BJ (cell line): ENCODE measurements at regions not wholly inside any gene's neighbourhood (a gene's known extent, or its start where the extent isn't known, plus 50 kb on each side); places are given as distances from the start of the nearest gene placed in this dataset.

Experiments
- CTCF ChIA-PET: fragments of 350-600 bp; formaldehyde crosslinking; extraction: SDS; loops from one replicate; lab custom pipeline; 2021; ENCODE audit warnings: antibody characterized with exemption, inconsistent platforms; lab: Yijun Ruan, JAX
- POLR2A ChIA-PET: fragments of 300-600 bp; sonication (Branson Sonifier 250); formaldehyde crosslinking; extraction: SDS; loops from one replicate; lab custom pipeline; 2021; ENCODE audit warnings: antibody characterized with exemption; lab: Charles Lee
- DNase-seq: peaks from one replicate; pipeline ENCODE4 v3.0.0-alpha.2; 2011; ENCODE audit warnings: low read depth
- H3K27me3 ChIP-seq: 2 replicates; pipeline ENCODE4 v1.6.0; 2011; ENCODE audit warnings: low read length; ENCODE audit not compliant: control insufficient read depth, insufficient read depth
- H3K36me3 ChIP-seq: 2 replicates; pipeline ENCODE4 v1.5.1; 2011; ENCODE audit warnings: low read length; ENCODE audit not compliant: control insufficient read depth, insufficient read depth
- H3K4me3 ChIP-seq: 2 replicates; pipeline ENCODE4 v1.5.1; 2011; ENCODE audit warnings: low read depth, mild to moderate bottlenecking, control low read depth, low read length
- TF ChIP-seq, protein P1 (sequence below): IDR thresholded peaks from 2 replicates; pipeline ENCODE4 v1.5.1; 2011; ENCODE audit warnings: low read depth, mild to moderate bottlenecking, control low read depth, inconsistent platforms, low read length, moderate library complexity; ENCODE audit not compliant: insufficient read depth

DNA sequence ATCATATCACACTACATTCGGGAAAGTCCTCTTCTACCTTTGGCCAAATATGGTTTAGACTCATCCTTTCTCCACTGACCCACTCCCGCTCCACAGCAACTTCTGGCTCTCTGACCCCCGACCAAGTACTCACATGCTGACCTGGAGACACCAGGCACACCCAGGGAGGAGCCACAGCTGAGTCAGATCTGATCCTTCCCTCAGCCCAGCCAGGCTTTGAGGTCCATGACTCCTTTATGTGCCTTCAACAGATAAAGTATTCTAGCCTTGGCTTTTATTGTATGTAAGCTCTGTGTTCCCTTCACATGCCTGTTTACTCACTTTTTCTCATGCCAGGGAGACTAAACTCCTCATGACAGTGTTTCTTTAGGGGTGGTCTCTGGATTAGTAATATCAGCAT lies 166.9 kb upstream of the UMPS start:
- Histone ChIP-seq H3K27me3 (0 out of 2 replicates have a peak, but pooled peaks cover 1% of the 10 kb centered on the region), H3K4me3 (no peak overlapping the region), H3K36me3 (no peaks in the 10 kb centered on the region)
- no peak for DNase-seq
- CTCF ChIA-PET: interaction anchor here (0.6 to 10.4 kb wide), 6 partner anchors 117 to 1099 kb away, joined by 3 to 189 read pairs (median 4); no protein-coding TSS in a partner anchor
- TF ChIP-seq, protein P1, sequence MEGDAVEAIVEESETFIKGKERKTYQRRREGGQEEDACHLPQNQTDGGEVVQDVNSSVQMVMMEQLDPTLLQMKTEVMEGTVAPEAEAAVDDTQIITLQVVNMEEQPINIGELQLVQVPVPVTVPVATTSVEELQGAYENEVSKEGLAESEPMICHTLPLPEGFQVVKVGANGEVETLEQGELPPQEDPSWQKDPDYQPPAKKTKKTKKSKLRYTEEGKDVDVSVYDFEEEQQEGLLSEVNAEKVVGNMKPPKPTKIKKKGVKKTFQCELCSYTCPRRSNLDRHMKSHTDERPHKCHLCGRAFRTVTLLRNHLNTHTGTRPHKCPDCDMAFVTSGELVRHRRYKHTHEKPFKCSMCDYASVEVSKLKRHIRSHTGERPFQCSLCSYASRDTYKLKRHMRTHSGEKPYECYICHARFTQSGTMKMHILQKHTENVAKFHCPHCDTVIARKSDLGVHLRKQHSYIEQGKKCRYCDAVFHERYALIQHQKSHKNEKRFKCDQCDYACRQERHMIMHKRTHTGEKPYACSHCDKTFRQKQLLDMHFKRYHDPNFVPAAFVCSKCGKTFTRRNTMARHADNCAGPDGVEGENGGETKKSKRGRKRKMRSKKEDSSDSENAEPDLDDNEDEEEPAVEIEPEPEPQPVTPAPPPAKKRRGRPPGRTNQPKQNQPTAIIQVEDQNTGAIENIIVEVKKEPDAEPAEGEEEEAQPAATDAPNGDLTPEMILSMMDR: no peak
- POLR2A ChIA-PET: interaction anchor here (0.7 kb wide), 1 partner anchor 122 kb away, joined by 8 read pairs; no protein-coding TSS in a partner anchor

DNA sequence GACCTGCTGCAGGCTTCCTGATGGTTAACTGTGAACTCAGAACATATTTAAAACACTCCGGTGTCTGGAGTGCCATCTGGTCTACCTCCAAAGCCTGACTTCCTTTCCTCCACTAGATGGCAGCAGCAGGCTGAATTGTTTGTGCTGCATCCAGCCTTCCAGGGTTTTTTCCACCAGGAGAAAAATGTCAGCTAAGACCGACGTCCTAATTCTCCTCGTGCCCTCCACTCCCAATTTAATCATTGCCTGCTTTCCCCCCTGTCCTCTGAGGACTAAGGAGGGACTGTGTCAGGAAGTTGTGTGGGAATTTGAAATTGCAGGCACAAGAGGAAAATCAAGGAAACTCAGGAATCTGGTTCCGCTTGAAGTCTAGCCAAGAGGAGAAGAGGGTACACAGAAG lies 165.2 kb upstream of the UMPS start:
- ChIA-PET POLR2A (no interaction called here), CTCF (interaction anchor here (0.6 to 10.4 kb wide), 25 partner anchors 9 to 1063 kb away, joined by 3 to 189 read pairs (median 4); no protein-coding TSS in a partner anchor)
- TF ChIP-seq, protein P1: peak; percentile 85
- no peaks in the 10 kb centered on the region for H3K36me3 ChIP-seq
- peaks cover 4% of the 10 kb centered on the region; the same call in 1 of the 2 replicates for H3K27me3 ChIP-seq
- DNase-seq: no peak
- H3K4me3 ChIP-seq: no peak overlapping the region

DNA sequence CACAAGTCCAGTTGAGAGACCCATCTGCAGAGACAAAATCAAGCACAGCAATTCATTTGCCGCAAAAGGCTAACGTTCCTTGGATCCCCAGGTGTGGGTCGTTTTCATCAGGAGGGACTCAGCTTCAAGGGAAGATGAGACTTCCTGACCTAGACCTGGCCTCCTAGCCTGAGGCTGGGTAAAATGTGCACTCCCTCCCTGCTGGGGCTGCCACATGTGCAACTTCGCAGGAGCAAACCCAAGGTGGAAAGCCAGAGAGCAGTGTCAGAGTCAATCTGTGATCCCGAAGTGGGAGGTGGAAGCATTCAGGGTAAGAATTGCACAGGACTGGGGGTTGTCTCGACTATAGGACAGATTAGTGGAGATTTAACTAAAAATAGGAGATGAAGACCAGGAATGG lies 164.7 kb upstream of the UMPS start:
- H3K27me3 ChIP-seq: peaks cover 4% of the 10 kb centered on the region; the same call in 1 of the 2 replicates
- DNase-seq: no peak
- POLR2A ChIA-PET: no interaction called here
- no peaks in the 10 kb centered on the region for H3K36me3 ChIP-seq
- TF ChIP-seq, protein P1: no peak
- CTCF ChIA-PET: interaction anchor here (0.6 to 10.4 kb wide), 25 partner anchors 9 to 1064 kb away, joined by 3 to 189 read pairs (median 4); no protein-coding TSS in a partner anchor
- H3K4me3 ChIP-seq: no peak overlapping the region

DNA sequence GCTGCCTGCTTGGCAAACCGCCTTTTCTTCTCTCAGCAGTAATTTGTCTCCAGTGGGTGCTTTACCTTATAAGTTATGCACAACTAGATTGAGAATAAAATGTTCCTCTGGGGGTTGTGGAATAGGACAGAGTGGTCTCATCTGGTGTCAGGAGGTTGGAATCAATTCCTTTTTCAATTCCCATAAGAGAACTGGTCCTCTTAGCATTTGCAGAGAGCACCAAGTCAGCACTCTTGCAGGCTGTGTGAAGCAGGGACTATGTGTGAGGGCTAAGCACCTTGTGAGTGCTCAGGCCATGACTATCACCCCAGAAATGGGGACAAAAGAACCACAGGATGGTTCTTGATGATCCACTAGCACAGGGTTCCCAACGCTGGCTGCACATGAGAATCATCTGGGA lies 163.6 kb upstream of the UMPS start:
- no peaks in the 10 kb centered on the region for H3K36me3 ChIP-seq
- DNase-seq: no peak
- TF ChIP-seq, protein P1: no peak
- ChIA-PET POLR2A (no interaction called here), CTCF (interaction anchor here (0.7 to 10.4 kb wide), 3 partner anchors 18 to 120 kb away, joined by 3 to 189 read pairs (median 3); no protein-coding TSS in a partner anchor)
- H3K27me3 ChIP-seq: peaks cover 2% of the 10 kb centered on the region; the same call in 1 of the 2 replicates
- no peak overlapping the region for H3K4me3 ChIP-seq

DNA sequence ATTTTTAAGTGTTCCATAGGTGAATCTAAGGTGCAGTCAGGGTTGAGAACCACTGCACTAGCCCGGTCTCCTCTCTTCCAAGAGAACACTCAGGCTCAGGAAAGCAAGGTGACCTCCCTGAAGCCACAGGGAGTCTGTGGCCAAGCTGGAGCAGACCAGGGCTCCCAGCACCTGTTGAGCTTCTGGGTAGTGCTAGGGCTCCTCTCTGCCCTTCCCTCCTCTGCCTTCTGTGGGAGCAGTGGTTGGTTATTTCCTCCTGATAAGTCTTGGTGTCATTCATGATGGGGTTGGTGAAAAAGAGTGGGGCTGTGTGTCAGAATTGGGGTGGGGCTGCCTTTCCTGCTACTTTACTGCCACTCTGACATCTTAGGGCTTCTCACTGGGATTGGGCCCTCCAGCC lies 163.1 kb upstream of the UMPS start:
- peaks cover 2% of the 10 kb centered on the region; the same call in 1 of the 2 replicates for H3K27me3 ChIP-seq
- POLR2A ChIA-PET: no interaction called here

More for the DNA sequence above, 163.1 kb upstream of the UMPS start:
- no peak for DNase-seq
- TF ChIP-seq, protein P1: no peak
- no peak overlapping the region for H3K4me3 ChIP-seq
- no peaks in the 10 kb centered on the region for H3K36me3 ChIP-seq
- CTCF ChIA-PET: interaction anchor here (0.7 to 10.4 kb wide), 2 partner anchors 88 to 119 kb away, joined by 3 to 189 read pairs; no protein-coding TSS in a partner anchor
